ENCODE measurements at regions not wholly inside any gene's neighbourhood (a gene's known extent, or its start where the extent isn't known, plus 50 kb on each side); places are given as distances from the start of the nearest gene placed in this dataset.

DNA sequence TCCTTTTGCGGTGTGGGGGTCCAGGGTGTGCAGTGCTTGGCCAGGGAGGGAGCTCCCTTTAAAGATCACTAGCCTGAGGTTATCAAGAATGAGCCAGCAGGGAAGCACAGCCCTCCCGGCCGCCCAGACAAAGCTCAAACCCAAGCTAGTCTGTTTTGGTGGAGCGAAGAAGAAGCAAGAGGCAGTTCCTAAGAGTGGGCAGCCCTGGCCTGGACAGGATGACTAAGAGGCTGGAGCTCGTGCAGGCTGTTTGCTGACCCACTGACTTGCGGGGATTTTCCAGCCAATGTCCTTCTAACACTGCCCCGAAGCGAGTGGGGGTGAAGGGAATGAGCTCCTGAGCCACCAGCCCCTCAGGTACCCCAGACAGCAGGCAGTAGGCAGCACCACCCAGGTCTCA lies 134.4 kb downstream of the COPRS start:
- TF ChIP-seq, protein P1, sequence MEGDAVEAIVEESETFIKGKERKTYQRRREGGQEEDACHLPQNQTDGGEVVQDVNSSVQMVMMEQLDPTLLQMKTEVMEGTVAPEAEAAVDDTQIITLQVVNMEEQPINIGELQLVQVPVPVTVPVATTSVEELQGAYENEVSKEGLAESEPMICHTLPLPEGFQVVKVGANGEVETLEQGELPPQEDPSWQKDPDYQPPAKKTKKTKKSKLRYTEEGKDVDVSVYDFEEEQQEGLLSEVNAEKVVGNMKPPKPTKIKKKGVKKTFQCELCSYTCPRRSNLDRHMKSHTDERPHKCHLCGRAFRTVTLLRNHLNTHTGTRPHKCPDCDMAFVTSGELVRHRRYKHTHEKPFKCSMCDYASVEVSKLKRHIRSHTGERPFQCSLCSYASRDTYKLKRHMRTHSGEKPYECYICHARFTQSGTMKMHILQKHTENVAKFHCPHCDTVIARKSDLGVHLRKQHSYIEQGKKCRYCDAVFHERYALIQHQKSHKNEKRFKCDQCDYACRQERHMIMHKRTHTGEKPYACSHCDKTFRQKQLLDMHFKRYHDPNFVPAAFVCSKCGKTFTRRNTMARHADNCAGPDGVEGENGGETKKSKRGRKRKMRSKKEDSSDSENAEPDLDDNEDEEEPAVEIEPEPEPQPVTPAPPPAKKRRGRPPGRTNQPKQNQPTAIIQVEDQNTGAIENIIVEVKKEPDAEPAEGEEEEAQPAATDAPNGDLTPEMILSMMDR (IDR thresholded peaks at IDR 0.05 in 4 of 5, conservative IDR thresholded peaks at IDR 0.05 in 1 of 5): no peak
- no peak for TF ChIP-seq POLR2A (IDR thresholded peaks at IDR 0.05)

Data from gastrocnemius medialis (tissue), 4 donors.